ENCODE measurements at regions not wholly inside any gene's neighbourhood (a gene's known extent, or its start where the extent isn't known, plus 50 kb on each side); places are given as distances from the start of the nearest gene placed in this dataset.

- Histone ChIP-seq H3F3A (ENCODE audit: insufficient read depth, low read length) (no peaks in the 10 kb centered on the region), H4K20me1 (ENCODE audit: insufficient read depth, low read length) (no peaks in the 10 kb centered on the region), H3K9me3 (ENCODE audit: low read length) (no peaks in the 10 kb centered on the region), H3K4me1 (ENCODE audit: insufficient read depth, low read length, severe bottlenecking) (no peaks in the 10 kb centered on the region), H3K27ac (ENCODE audit: low read depth, low read length, poor library complexity, severe bottlenecking) (no peak overlapping the region), H3K27me3 (ENCODE audit: insufficient read depth, low read length) (no peaks in the 10 kb centered on the region), H3K4me2 (ENCODE audit: low read length) (no peak overlapping the region), H3K4me3 (ENCODE audit: low read depth, low read length, poor library complexity, severe bottlenecking) (no peak overlapping the region), H3K36me3 (ENCODE audit: insufficient read depth, low read length) (no peaks in the 10 kb centered on the region), H3K79me2 (ENCODE audit: insufficient read depth, low read length) (no peaks in the 10 kb centered on the region), H3K9ac (ENCODE audit: low read length) (no peak overlapping the region), H3K9me2 (ENCODE audit: low read depth, low read length) (no peaks in the 10 kb centered on the region), H2AFZ (ENCODE audit: low read length) (no peak overlapping the region)
- TF ChIP-seq, protein P1, sequence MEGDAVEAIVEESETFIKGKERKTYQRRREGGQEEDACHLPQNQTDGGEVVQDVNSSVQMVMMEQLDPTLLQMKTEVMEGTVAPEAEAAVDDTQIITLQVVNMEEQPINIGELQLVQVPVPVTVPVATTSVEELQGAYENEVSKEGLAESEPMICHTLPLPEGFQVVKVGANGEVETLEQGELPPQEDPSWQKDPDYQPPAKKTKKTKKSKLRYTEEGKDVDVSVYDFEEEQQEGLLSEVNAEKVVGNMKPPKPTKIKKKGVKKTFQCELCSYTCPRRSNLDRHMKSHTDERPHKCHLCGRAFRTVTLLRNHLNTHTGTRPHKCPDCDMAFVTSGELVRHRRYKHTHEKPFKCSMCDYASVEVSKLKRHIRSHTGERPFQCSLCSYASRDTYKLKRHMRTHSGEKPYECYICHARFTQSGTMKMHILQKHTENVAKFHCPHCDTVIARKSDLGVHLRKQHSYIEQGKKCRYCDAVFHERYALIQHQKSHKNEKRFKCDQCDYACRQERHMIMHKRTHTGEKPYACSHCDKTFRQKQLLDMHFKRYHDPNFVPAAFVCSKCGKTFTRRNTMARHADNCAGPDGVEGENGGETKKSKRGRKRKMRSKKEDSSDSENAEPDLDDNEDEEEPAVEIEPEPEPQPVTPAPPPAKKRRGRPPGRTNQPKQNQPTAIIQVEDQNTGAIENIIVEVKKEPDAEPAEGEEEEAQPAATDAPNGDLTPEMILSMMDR (IDR thresholded peaks at IDR 0.05; ENCODE audit: low read length) = no peak
- TF ChIP-seq EZH2 (IDR thresholded peaks at IDR 0.05; ENCODE audit: borderline replicate concordance, low read length) = no peak
Observed at GRCh38 chr17:34121311-34121710, 133.8 kb upstream of the CCL2 start.

DNA sequence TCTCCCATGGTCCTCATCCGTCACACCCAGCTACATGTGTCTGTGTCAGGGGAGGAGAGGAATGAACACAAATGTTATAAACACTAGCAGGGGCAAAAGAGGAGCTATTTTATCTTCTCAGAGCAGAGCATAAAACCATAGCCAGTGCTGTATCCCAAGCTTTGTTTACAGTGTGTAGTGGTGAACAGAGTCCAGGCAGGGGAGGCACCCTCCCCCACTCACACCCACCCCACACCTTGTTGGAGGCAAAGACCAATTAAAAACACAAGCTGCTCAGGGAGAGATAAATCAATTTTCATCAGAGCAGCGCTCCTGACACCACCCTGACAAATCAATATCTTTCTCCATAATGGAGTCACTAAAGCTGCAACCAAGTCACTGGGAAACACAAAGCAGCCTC, 132.6 kb upstream of the CCL2 start:
- Histone ChIP-seq H3F3A (ENCODE audit: insufficient read depth, low read length) (no peaks in the 10 kb centered on the region), H4K20me1 (ENCODE audit: insufficient read depth, low read length) (no peaks in the 10 kb centered on the region), H3K79me2 (ENCODE audit: insufficient read depth, low read length) (no peaks in the 10 kb centered on the region), H3K27ac (ENCODE audit: low read depth, low read length, poor library complexity, severe bottlenecking) (no peak overlapping the region), H3K4me3 (ENCODE audit: low read depth, low read length, poor library complexity, severe bottlenecking) (no peak overlapping the region), H3K4me1 (ENCODE audit: insufficient read depth, low read length, severe bottlenecking) (no peaks in the 10 kb centered on the region), H3K36me3 (ENCODE audit: insufficient read depth, low read length) (no peaks in the 10 kb centered on the region), H3K9ac (ENCODE audit: low read length) (no peak overlapping the region), H3K4me2 (ENCODE audit: low read length) (no peak overlapping the region), H3K9me3 (ENCODE audit: low read length) (no peaks in the 10 kb centered on the region), H2AFZ (ENCODE audit: low read length) (no peak overlapping the region), H3K9me2 (ENCODE audit: low read depth, low read length) (no peaks in the 10 kb centered on the region), H3K27me3 (ENCODE audit: insufficient read depth, low read length) (no peaks in the 10 kb centered on the region)
- TF ChIP-seq, protein P1 (IDR thresholded peaks at IDR 0.05; ENCODE audit: low read length) = no peak
- TF ChIP-seq EZH2 (IDR thresholded peaks at IDR 0.05; ENCODE audit: borderline replicate concordance, low read length) = no peak

DNA sequence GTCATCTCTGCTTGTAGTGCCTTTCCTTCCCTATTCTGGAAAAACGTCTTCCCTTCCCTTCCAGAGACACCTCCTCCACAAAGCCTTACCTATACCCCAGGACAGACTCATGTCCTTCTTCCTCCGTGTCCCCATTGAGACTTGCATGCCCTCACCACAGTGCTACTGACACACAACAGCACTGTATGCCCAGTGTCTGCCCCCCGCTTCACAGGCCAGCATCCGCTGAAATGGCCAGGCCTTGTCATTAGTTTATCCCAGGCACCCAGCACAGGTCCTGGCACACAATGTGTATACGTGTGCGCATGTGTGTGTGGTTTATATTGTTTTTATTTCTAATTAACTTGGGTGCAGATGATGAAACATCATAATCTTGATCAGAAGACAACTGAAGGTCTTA, 130.1 kb upstream of the CCL2 start:
- Histone ChIP-seq H3K36me3 (ENCODE audit: insufficient read depth, low read length) (no peaks in the 10 kb centered on the region), H3K79me2 (ENCODE audit: insufficient read depth, low read length) (no peaks in the 10 kb centered on the region), H3F3A (ENCODE audit: insufficient read depth, low read length) (no peaks in the 10 kb centered on the region), H3K9me2 (ENCODE audit: low read depth, low read length) (no peaks in the 10 kb centered on the region), H3K4me1 (ENCODE audit: insufficient read depth, low read length, severe bottlenecking) (no peaks in the 10 kb centered on the region), H3K27ac (ENCODE audit: low read depth, low read length, poor library complexity, severe bottlenecking) (no peak overlapping the region), H3K9ac (ENCODE audit: low read length) (no peak overlapping the region), H4K20me1 (ENCODE audit: insufficient read depth, low read length) (no peaks in the 10 kb centered on the region), H2AFZ (ENCODE audit: low read length) (no peak overlapping the region), H3K4me2 (ENCODE audit: low read length) (no peak overlapping the region), H3K9me3 (ENCODE audit: low read length) (no peaks in the 10 kb centered on the region), H3K4me3 (ENCODE audit: low read depth, low read length, poor library complexity, severe bottlenecking) (no peak overlapping the region), H3K27me3 (ENCODE audit: insufficient read depth, low read length) (no peaks in the 10 kb centered on the region)
- no peak for TF ChIP-seq EZH2 (IDR thresholded peaks at IDR 0.05; ENCODE audit: borderline replicate concordance, low read length)
- TF ChIP-seq, protein P1 (IDR thresholded peaks at IDR 0.05; ENCODE audit: low read length) = no peak
